HG02678 (cell line): ENCODE measurements at regions not wholly inside any gene's neighbourhood (a gene's known extent, or its start where the extent isn't known, plus 50 kb on each side); places are given as distances from the start of the nearest gene placed in this dataset.

ENCODE experiments used
- ATAC-seq: cut with Tn5 transposase; IDR thresholded peaks from one replicate; pipeline ENCODE4 v1.9.1; 2021; ENCODE audit warnings: mild to moderate bottlenecking, moderate library complexity; ENCODE audit not compliant: unreplicated experiment

DNA sequence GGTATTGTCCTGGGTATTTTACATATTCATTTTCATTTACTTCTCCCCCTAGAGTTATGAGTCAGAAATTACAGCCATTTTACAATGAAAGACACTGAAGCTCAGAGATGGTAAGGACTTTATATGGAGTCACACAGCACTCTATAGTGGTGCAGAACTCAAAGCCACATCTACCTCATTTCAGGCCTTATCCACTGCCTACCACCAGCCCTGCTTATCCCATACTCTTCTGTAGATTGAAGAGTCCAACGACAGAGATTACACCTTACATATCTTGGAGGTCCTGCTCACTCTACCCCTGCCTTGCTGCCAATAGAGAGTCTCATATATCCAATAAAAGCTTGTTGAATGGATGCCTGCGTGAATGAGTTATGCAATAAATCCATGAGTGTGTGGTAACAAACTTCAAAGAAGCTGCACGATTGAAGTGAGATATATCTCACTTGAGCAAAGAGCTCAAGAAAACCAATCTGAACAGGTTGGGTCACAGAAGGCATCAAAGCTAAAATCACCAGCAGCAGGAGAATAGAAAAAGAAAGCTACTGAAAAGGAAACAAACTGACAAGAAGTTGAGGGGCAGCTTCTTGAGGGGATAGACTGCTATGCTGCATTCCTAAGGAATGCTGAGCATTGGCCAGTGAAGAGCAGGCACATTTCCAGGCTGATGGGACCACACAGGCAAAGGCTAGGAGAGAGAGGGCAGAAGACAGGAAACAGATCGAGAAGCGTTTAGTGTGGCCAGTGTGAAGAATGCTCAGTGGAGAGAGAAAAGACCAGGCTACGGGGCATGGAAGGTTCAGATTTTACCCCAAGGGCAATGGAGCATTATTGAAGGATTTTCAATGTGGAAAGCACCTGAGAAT is 585.6 kb downstream of the DHX35 start:
- ATAC-seq: no peak

DNA sequence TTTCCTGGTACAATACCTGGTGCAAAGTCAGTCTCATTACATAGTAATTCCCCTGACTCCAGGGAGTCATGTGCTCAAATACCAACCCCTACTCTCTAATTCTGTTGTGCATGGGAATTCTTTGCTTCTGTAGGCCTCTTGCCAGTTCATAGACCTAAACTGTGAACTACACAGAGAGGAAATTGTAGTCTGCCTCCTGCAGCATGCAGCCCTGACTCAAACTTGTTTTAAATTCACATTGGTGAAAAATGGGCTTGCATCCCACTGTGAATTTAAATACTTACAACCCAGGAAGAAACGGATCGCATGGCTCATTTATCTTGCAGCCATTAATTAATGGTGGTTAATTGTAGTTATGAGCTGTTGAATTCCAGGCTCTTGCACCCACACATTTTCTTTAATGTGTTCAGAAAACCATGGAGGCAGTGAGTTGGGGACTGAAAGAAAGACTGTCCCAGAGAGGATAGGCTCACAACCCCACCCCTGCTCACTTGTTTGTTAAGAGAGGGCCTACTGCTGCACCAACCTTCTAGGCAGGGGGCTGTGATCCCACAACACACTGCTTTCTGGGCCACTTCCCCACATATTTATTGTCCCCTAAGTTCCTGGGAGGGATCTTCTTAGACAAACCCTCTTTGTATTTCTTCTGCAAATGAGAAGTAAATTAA is 579.1 kb downstream of the DHX35 start:
- no peak for ATAC-seq

DNA sequence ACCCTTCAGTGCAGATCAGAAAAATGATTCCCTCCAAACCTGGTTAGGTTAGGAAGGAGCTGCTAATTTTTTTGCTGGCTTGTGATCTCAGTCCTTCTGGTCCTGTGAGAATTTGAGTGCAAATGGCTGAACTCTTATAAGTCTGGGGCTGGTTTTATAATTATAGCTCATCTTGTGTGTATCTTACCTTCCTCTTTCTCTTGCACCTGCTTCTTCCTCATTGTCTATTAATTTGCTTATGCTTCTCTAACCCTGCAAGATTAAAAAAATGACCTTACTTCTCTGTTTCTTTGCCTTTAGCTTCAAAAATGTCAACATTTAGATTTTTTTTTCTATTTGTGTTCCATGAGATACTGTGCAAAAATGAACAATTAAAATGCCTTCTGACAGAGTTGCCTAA is 576.2 kb downstream of the DHX35 start:
- no peak for ATAC-seq

DNA sequence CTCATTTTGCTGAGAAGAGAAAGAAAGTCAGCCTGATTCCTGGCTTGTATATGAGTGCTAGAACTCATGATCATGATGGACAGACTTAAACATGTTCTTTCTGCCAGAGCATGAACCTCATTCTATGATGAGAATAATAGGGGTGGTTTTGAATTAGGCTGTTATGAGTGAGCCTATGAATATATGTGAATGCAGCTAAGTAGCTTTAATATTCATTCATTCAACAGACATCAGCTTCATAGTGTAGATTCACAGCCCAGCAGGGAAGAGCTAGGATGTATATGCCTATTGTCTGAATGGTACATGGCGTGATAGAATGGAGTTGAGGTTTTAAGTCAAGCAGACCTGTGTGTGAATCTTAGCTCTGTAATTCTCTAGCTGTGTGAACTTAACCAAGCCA is 573.2 kb downstream of the DHX35 start:
- no peak for ATAC-seq

DNA sequence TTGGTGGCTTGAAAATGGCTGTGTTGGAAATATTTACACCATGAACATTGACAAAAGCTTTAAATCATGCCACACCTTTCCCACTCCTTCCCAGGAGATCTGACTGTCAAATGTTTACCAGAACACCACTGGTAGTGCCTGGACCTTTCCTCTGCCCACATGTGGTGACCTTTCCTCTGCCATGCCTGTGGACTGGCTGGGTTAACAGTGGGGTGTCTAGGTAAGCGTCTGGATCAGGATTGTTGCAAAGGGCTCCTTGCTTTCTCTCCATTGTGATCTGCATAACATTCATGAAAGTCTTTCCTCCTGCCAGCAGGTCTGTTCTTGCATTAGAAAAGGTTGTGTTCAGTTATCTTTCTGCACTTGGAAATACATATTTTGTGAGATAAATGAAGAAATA is 572.7 kb downstream of the DHX35 start:
- ATAC-seq: no peak

DNA sequence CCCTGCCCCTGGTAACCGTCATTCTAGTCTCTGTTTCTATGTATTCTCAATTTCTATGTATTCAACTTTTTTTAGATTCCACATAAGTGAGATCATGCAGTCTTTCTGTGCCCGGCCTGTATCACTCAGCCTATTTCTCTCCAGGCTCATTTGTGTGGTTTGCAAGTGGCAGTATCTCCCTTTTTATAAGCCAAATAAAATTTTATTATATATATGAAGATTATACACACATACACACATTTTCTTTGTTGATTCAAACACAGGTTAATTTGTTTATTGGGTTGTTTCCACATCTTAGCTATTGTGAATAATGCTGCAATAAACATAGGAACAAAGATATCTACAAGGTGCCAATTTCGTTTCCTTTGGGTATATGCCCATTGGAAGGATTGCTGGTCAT is 571.7 kb downstream of the DHX35 start:
- no peak for ATAC-seq

DNA sequence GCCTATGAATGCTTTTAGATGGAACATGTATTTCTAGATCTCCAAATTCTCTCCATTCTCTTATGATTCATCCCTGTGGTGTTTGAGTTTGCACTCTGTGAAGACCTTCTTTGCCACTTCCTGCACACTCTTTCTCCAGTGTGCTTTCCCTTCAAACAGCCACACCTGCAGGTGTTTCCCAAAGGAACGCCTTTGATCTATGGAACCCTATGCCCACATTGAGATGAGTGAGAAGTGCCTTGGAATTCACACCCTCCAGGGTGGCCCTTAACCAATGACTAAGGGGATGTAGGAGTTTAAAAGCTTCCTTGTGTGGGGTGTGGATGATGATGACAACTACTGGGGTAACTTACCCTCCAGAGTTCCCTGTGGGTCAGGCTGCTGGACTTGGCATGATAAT is 570.1 kb downstream of the DHX35 start:
- no peak for ATAC-seq

DNA sequence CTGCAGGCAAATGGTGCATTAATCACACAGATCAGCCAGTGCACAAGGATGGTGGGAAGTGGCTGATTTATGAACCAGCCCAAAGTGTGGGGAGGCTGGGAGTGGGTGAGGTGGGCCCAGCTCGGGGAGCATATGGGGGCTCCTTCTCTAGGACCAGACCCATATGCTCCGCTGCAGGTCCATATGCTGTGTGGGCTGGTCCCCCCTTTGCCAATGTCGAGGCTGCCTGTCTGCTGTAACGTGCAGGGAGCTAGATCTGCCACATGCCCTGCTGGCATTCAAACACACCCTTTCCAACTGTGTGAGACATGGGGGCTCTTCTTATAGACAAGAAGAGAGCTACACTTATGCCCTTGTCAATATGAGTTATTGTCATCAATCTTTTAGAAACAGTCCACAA is 566.3 kb downstream of the DHX35 start:
- no peak for ATAC-seq

DNA sequence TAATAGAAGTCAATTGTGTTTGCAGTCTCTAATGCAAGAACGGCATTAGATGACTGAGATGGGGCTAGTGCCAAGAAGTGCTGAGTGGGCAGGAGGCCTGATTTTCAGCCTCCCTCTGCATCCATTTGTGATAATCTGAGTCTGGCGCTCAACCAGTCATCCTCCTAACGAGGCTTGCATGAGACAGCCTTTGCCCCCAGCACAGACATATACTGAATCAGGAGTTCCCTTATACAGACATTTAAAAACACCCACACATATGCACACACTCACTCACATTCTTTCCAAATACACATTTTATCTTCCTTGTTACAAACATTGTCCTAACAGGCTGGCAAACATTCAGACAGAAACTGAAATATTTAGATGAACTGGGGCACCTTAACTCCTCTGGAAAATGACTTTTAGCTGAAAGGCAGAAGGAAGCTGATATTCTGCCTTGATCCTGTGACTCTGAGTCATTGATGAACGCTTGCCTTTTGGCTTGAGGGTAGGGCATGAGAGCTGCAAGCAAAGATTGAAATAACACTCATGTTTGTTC is 562.3 kb downstream of the DHX35 start:
- no peak for ATAC-seq

DNA sequence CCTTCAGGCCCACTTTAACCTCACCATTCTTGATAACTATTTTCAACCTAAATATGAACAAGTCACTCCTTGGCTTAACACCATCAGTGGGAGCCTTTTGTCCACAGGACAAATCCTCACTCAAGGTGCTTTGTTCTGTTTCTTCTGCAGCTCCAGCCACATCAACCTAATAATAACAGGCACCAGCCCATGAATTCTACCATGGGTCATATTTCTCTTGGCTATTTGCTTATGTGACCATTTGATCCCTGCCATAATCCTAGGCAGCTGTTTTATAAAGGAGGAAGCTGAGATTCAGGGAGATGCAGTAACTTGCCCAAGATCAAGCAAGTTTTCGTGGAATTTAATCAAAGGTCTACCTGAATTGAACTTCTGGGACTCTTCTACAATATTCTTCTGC is 561.3 kb downstream of the DHX35 start:
- no peak for ATAC-seq

DNA sequence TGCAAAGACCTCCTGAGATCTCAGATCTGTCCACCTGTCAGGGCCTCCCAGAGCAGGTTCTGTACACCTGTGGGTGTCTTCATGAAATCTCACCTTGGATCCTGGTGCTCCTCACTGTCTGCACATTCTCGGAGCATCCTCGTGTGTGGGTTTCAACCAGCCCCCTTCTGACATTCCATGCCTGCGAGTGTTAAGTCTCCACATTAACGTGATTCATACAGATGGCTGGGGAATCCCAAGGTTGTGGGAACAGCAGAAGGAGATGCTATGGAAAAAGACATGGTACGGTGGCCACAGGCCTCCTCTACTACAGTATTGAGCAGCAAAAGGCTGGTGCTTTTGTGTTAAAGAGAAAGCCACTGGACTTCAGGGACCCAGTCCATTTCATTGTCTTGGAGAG is 556.5 kb downstream of the DHX35 start:
- no peak for ATAC-seq

DNA sequence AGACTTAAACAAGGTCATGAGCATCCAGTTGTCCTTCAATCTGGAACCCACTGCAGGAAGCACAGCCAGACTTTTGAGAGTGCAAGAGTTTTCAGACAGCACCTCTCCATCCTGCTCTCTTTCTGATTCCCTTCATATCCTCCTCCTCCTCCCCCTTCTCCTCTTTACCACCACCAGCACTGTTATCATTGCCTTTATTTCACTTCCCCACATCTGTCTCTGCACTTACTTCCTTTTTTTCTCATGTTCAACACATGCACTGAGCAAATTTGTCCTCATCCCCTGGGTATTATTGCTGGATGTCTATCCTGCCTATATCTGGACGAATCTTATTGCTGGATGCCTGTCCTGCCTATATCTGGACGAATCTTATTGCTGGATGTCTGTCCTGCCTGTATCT is 554.8 kb downstream of the DHX35 start:
- no peak for ATAC-seq

DNA sequence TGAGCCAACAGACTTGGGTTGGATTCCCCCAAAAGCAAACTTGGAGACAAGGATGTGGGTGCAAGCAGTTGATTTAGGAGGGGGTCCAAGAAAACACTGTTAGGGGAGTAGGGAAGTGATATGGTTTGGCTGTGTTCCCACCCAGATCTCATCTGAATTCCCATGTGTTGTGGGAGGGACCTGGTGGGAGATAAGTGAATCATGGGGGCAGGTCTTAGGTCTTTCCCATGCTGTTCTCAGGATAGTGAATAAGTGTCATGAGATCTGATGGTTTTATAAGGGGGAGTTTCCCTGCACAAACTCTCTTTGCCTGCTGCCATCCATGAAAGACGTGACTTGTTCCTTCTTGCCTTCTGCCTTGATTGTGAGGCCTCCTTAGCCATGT is 542.6 kb downstream of the DHX35 start:
- ATAC-seq: no peak

DNA sequence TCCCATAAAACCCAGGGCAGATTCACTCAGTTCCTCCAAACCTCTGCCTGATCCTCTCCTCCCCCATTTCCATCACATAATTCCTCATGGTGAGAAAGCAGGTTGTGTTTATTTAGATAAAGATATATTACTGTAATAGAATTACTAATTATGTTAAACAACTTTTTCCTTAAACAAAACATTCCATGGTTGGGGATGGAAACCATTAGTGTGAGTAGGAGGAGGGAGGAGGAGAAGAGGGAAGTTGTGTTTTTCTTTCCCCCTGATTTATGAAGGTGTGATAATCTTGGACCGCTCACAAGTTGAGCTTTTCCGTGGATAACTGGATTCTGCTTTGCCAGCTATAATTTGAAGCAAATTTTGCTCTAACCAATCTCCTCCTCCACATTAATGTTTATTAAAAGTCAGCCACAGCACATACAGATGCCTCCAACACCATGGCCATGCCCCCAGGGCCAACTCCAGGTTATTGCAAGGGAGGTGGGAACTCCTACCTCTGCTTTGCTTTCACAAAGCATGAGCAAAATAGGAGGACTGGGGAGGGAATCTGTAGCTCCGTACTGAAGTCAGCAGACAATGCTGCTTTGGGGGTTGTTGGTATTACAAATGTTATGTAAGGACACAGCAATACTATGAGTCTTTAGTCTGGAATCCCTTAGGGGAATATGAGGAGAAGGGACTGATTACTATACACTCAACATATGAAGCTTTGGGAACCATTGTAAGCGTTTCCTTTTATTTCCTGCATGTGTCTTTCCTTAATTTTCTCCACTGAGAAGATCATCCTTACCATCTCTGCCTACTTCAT is 542.0 kb downstream of the DHX35 start:
- ATAC-seq: no peak

DNA sequence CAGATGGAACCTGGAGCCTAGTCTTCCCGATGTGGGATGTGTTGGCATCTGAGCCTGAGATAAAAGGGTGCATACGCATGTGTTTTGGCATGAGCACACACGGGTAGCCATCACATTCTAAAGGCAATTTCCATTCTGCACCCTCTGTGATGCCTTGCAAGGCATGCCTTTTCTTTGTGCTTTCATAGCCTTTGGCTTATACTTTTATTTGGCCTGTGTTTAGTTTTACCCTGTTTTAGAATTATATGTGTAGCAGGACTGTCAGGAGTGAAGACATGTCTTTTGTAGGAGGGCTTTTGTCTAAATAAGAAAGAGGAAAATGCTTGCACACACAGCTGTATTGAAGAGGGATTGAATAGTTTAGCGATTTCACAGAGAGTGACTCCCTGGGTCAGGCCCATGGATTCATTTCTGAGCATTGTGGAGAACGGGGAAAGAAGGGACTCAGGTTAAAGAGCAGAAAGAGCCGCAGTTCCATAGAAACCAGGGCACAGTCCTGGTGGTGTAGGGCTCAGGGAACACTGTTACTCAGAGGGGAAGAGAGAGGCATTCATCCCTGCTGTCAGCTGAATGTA is 530.2 kb downstream of the DHX35 start:
- no peak for ATAC-seq

DNA sequence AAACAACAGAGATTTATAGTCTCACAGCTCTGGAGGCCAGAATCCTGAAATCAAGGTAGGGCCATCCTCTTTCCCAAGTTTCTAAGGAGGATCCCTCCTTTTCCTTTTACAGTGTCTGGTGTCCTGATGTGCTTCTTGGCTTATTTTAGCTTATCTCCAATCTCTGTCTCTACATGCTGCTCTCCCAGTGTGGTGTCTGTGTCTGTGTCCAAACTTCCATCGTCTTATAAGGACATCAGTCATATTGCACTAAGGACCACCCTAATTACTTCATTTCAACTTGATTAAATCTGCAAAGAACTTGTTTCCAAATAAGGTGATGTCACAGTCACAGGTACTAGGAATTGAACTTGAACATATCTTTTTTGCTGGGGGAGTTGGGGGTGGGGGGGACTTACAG is 529.6 kb downstream of the DHX35 start:
- no peak for ATAC-seq

DNA sequence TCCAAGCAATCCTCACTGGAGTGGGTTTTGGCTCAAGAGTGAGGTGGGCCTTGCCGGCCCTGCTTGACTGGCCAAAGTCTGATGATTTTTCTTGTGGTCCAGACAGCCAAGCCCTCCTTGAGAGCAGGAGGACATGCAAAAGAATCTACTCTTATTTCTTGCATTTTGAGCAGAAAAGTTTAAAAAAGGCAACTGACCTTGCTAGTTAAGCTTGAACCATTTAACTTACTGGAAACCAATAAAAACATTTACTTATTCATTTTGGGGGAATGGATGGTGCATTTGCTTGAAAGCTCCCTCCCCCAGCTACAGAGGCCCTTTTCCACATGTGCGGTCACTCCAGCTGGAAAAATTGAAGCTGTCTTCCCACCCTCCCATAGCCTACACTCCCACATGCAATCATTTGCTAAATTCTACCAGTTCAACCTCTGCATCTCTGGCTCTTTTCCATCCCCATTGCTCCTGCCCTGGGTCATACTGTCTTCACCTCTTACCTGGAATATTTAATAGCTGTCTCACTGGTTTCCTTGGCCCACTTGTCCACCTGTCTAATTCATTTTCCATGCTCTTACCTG is 527.9 kb downstream of the DHX35 start:
- ATAC-seq: no peak

DNA sequence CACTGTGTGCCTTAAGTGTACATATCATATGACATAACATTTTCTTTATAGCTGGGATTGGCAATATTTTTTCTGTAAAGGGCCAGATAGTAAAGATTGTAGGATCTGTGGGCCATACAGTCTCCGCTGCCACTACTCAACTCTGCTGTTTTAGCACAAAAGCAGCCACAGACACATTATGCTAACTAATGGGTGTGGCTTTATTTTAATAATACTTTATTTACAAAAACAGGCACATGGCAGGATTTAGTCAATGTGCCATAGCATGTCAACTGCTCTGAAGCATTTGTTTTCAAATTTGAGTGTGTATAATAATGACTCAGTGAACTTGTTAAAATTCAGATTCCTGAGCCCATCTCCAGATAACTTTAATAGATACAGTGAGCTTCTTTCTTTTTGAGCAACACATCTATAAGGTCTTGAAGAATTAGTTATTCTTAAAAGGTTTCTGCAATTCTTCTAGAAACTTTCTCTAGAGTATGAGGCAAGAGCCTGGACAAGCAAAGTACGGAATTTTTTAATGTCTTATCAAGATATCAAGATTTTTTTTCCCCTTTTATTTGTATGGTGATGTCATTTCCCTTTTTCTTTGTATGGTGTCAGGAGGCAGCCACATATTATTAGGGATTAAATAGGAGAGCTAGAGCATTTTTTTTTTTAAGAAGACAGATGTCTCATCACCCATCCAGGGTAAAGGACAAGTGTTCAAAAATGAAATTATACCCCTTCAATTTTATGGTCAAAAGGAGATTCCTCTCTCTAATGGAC is 518.3 kb downstream of the DHX35 start:
- no peak for ATAC-seq

DNA sequence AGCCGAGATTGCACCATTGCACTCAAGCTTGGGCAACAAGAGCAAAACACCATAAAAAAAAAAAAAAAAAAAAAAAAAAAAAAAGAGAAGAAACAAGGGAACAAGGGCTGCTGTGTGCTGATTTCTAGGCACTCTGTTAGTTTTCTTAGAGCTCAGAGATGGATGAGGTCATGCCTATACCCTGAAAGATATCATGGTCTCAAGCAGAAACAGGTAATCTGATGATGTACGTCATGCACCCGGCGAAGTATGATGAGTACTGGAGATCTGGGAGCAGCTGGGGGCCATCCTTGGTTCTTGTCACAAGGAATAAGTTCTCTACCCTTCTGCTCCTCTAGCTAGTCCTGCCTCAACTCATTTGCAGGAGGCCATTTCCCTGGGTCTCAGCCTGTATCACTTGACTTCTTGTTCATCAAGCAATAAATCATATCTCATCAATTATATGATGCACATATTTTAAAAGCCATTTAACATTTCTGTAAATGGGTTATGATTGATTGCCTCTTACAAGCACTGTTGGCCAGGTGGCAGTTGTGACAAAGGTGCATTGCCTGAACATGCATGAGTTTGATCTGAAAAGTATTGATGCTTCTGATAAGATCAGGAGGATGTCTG is 517.2 kb downstream of the DHX35 start:
- no peak for ATAC-seq

DNA sequence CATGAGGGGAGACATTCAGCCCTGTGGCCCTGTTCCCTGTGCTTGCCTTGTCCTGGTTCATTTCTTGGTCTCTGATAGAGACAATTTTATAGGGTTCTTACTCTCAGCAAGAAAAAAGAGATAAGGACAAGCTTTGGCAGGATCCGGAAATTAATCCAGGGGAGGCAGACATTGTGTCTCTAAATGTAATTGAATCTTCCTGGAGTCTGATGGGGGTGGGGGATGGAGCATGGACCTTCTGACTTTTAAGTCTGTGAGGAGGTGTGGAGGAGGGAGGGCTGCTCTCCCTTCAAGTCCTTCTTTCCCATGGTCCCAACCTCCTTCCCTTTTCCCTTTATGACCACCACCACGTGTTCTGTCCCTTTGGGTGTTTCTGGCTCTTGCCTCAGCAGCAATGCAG is 512.7 kb downstream of the DHX35 start:
- no peak for ATAC-seq
